ENCODE measurements at regions not wholly inside any gene's neighbourhood (a gene's known extent, or its start where the extent isn't known, plus 50 kb on each side); places are given as distances from the start of the nearest gene placed in this dataset.
A peak's percentile ranks its signal among the peaks of the same experiment; 100 is the strongest.

DNA sequence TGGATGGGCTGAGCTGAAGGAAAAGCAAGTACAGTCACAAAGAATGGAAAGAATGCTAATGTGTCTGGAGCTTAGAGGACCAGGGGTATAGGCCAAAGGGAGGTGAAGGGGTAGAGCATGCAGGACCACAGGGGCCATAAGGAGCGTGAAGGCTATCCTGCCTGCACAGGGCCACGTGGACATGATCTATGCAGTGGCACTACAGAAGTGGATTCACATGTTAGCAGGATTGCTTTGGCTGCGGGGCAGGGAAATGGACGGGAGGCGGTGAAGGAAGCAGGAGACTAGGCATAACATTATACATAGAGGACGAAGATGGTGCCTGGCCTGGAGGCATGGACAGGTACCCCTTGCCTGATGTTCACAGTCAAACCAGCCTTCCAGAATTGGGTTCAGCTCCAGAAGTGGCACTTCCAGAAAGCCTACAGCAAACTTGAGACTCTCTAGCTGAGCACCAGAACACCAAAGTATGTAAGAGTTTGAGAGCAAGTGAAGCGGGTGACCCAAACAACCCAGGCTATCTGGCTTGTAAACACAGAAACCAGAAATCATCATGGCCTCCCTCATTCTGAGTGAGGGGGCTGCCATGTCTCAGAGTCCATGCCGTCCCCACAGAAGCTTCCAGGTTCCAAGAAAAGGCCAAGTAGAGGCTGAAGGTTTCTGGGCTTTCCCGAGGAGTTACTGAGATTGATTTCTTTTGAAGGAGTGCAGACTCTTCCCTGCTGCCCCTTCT is 135.5 kb upstream of the JUN start:
- Histone ChIP-seq H3K9me3 (no peaks in the 10 kb centered on the region), H3K27me3 (no peaks in the 10 kb centered on the region), H3K4me1 (peaks cover 0 to 29% (median 24%) of the 10 kb centered on the region in 3 donors), H3K36me3 (no peaks in the 10 kb centered on the region), H3K27ac (no peak overlapping the region), H3K4me3 (no peak overlapping the region)
- WGBS, 2 donors: 83 to 91% methylated on average over 6 to 9 of the region's 9 CpGs
- no peak for DNase-seq
- intact Hi-C loops (cut with DNase I): loop anchor here (10.0 kb wide), 1 partner anchor 105 kb away; no protein-coding TSS in a partner anchor
- no peak for TF ChIP-seq POLR2A (IDR thresholded peaks at IDR 0.05)
- TF ChIP-seq, protein P1, sequence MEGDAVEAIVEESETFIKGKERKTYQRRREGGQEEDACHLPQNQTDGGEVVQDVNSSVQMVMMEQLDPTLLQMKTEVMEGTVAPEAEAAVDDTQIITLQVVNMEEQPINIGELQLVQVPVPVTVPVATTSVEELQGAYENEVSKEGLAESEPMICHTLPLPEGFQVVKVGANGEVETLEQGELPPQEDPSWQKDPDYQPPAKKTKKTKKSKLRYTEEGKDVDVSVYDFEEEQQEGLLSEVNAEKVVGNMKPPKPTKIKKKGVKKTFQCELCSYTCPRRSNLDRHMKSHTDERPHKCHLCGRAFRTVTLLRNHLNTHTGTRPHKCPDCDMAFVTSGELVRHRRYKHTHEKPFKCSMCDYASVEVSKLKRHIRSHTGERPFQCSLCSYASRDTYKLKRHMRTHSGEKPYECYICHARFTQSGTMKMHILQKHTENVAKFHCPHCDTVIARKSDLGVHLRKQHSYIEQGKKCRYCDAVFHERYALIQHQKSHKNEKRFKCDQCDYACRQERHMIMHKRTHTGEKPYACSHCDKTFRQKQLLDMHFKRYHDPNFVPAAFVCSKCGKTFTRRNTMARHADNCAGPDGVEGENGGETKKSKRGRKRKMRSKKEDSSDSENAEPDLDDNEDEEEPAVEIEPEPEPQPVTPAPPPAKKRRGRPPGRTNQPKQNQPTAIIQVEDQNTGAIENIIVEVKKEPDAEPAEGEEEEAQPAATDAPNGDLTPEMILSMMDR (IDR thresholded peaks at IDR 0.05): no peak

- WGBS, 2 donors: 85 to 87% methylated on average over 4 of the region's 4 CpGs
- no peak for DNase-seq
Observed at GRCh38 chr1:58919959-58920321, 136.1 kb upstream of the JUN start.

DNA sequence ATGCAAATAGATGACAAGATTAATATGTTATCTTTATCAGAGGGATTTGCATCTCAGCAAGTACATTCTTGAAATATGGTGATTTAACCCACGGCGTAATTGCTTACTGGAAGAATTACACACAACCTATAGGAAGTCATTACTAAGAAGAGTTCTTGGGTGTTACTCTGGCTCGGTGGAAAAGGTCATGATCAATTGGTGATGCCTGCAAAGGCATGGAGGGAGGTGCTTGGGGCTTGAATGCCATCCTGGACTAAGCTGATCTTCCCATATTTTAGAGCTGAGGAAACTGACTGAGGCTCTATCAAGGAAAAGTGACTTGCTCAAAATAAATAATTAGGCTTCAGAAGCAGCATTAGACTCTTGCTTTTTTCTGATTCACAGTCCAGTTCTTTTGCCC is 137.5 kb upstream of the JUN start:
- intact Hi-C loops (cut with DNase I): no loop called here

More at GRCh38 chr1:58919959-58920321, 136.1 kb upstream of the JUN start:
- H3K27me3 ChIP-seq: no peaks in the 10 kb centered on the region
- no peaks in the 10 kb centered on the region for H3K9me3 ChIP-seq
- no peak overlapping the region for H3K4me3 ChIP-seq
- H3K36me3 ChIP-seq: no peaks in the 10 kb centered on the region
- intact Hi-C loops (cut with DNase I): loop anchor here (10.0 kb wide), 1 partner anchor 105 kb away; no protein-coding TSS in a partner anchor
- TF ChIP-seq POLR2A (IDR thresholded peaks at IDR 0.05): no peak
- TF ChIP-seq, protein P1 (IDR thresholded peaks at IDR 0.05): no peak
- H3K27ac ChIP-seq: no peak overlapping the region
- H3K4me1 ChIP-seq: peaks cover 0 to 29% (median 24%) of the 10 kb centered on the region in 3 donors

DNA sequence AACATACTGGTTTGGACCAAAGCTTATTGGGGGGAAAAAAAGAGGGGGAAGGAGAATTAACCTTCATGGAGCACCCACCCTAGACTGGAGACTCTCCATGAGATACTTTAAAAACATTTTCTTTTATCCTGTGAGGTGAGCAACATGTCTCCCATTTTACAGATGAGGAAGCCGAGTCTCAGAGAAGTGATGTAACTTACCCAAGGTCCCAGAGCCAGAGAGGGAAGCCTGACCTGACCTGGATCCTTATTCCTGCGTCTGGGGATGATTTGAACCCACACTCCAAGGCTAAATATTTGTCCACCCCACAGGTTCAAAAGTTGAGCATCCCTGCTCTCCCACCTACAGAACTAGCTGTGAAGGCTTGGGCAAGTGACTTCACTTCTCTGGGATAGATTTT is 137.9 kb upstream of the JUN start:
- no peak for TF ChIP-seq POLR2A (IDR thresholded peaks at IDR 0.05)
- TF ChIP-seq, protein P1 (IDR thresholded peaks at IDR 0.05): no peak
- peak overlapping the region; percentile 36 to 76 (median 68) for H3K27ac ChIP-seq
- H3K27me3 ChIP-seq: no peaks in the 10 kb centered on the region
- H3K36me3 ChIP-seq: no peaks in the 10 kb centered on the region
- no peak for DNase-seq
- peaks cover 0 to 40% (median 24%) of the 10 kb centered on the region in 3 donors for H3K4me1 ChIP-seq
- H3K4me3 ChIP-seq: no peak overlapping the region
- WGBS, 2 donors: 75 to 81% methylated on average over 2 of the region's 2 CpGs
- no peaks in the 10 kb centered on the region for H3K9me3 ChIP-seq
- intact Hi-C loops (cut with DNase I): no loop called here

More for the DNA sequence above, 137.5 kb upstream of the JUN start:
- Histone ChIP-seq H3K27ac (peak overlapping the region; percentile 36 to 76 (median 68)), H3K27me3 (no peaks in the 10 kb centered on the region), H3K36me3 (no peaks in the 10 kb centered on the region), H3K9me3 (no peaks in the 10 kb centered on the region), H3K4me1 (peaks cover 0 to 36% (median 24%) of the 10 kb centered on the region in 3 donors), H3K4me3 (no peak overlapping the region)
- TF ChIP-seq POLR2A (IDR thresholded peaks at IDR 0.05): no peak
- TF ChIP-seq, protein P1 (IDR thresholded peaks at IDR 0.05): no peak
- DNase-seq: no peak
- 29 to 33% methylated on average over 3 of the region's 3 CpGs for WGBS, 2 donors

DNA sequence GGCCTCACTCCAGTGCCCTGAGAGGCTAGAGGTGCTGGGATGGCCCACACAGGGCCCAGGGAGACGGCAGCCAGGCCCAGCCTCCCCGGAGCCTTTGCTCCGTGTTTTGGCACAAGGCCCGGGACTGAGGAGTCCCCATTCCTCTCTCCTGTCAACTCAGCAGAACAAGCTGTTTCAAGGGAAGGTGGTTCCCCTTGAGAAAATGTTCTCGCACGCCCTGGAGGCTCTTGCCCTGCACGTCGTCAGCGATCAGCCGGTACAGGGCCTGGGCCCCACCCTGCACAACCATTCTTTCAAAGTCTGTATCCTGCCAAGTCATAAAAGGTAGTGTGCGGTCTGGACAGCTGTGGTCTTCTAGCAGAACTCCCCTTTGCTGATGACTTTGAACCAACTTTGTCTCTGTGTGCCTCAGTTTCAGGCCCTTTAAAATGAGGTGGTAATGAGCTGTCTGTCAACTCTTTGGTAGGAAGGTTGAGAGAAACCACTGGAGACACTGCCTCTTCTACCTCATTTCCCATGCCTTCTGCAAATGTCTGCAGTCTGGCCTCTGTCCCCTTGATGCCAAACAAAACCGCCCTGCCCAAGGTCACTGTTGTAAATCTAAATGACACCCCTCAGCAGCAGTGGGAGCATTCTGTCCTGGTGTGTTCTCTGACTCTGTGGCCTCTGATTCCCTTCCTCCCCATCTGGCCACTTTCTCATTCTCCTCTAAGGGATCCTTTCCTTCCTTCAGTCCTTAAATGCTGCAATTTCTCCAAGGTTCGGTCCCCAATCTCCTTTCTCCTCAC is 138.6 kb upstream of the JUN start:
- intact Hi-C loops (cut with DNase I): no loop called here
- TF ChIP-seq, protein P1 (IDR thresholded peaks at IDR 0.05): no peak
- TF ChIP-seq POLR2A (IDR thresholded peaks at IDR 0.05): peak in 2 of 4 donors; percentile 20 to 21
- H3K27ac ChIP-seq: peak overlapping the region; percentile 36 to 76 (median 68)
- H3K36me3 ChIP-seq: no peaks in the 10 kb centered on the region
- no peaks in the 10 kb centered on the region for H3K9me3 ChIP-seq
- DNase-seq: no peak
- 21 to 36% methylated on average over 11 to 13 of the region's 13 CpGs for WGBS, 2 donors
- no peak overlapping the region for H3K4me3 ChIP-seq
- no peaks in the 10 kb centered on the region for H3K27me3 ChIP-seq
- H3K4me1 ChIP-seq: peaks cover 0 to 47% (median 29%) of the 10 kb centered on the region in 3 donors
